ENCODE measurements at regions not wholly inside any gene's neighbourhood (a gene's known extent, or its start where the extent isn't known, plus 50 kb on each side); places are given as distances from the start of the nearest gene placed in this dataset.

DNA sequence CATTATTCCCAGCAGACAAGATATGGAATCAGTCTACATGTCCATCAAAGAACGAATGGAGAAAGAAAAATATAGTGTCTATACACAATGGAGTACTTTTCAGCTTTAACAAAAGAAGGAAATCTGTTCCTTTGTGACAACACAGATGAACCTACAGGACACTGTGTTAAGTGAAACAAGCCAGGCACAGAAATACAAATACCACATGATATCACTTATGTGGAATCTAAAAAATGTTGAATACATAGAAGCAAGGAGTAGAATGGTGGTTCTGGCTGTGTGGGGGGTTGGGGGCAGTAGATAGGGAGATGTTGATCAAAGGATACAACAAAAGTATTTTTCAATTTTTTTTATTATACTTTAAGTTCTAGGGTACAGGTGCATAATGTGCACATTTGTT, 347.7 kb upstream of the MAP2 start:
- H3K9ac ChIP-seq (ENCODE audit: insufficient read depth, low read length, poor library complexity, severe bottlenecking): no peak overlapping the region
- H3K4me1 ChIP-seq (ENCODE audit: control insufficient read depth in 1 of 2, insufficient read depth in 2 of 2, low read length in 2 of 2): no peaks in the 10 kb centered on the region
- H2AFZ ChIP-seq (ENCODE audit: insufficient read depth, low read depth, low read length, poor library complexity, severe bottlenecking): no peak overlapping the region
- H3K79me2 ChIP-seq (ENCODE audit: insufficient read depth, low read length): no peaks in the 10 kb centered on the region
- WGBS (ENCODE audit: insufficient coverage): no CpG with 5 or more reads among the region's 1 CpG
- peaks cover 1 to 4% (median 2%) of the 10 kb centered on the region in 3 donors for H3K27me3 Mint-ChIP-seq (ENCODE audit: low read depth in 3 of 3)
- no peak overlapping the region for H3K4me2 ChIP-seq (replicated peaks; ENCODE audit: extremely low read depth, low read length, poor library complexity, severe bottlenecking)
- H3K9me3 ChIP-seq (replicated peaks in 1 of 2; ENCODE audit: control insufficient read depth in 1 of 2, insufficient read depth in 1 of 2, low read length in 2 of 2): no peaks in the 10 kb centered on the region
- H3K36me3 Mint-ChIP-seq: no peaks in the 10 kb centered on the region
- H3K4me3 ChIP-seq (replicated peaks in 1 of 3; ENCODE audit: low read depth in 2 of 3, low read length in 3 of 3): no peak overlapping the region
- no peaks in the 10 kb centered on the region for H3K27me3 ChIP-seq (ENCODE audit: control insufficient read depth in 2 of 2, insufficient read depth in 2 of 2, low read length in 2 of 2)
- TF ChIP-seq, protein P1, sequence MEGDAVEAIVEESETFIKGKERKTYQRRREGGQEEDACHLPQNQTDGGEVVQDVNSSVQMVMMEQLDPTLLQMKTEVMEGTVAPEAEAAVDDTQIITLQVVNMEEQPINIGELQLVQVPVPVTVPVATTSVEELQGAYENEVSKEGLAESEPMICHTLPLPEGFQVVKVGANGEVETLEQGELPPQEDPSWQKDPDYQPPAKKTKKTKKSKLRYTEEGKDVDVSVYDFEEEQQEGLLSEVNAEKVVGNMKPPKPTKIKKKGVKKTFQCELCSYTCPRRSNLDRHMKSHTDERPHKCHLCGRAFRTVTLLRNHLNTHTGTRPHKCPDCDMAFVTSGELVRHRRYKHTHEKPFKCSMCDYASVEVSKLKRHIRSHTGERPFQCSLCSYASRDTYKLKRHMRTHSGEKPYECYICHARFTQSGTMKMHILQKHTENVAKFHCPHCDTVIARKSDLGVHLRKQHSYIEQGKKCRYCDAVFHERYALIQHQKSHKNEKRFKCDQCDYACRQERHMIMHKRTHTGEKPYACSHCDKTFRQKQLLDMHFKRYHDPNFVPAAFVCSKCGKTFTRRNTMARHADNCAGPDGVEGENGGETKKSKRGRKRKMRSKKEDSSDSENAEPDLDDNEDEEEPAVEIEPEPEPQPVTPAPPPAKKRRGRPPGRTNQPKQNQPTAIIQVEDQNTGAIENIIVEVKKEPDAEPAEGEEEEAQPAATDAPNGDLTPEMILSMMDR (IDR thresholded peaks at IDR 0.05): no peak
- no peaks in the 10 kb centered on the region for H4K20me1 ChIP-seq (ENCODE audit: insufficient read depth, low read length)
- no peak overlapping the region for H3K27ac ChIP-seq (ENCODE audit: low read depth in 1 of 2, low read length in 2 of 2)
- H3K27ac Mint-ChIP-seq: no peak overlapping the region
- no peak overlapping the region for H3K4me3 Mint-ChIP-seq
- peaks cover 0 to 6% (median 5%) of the 10 kb centered on the region in 7 donors for H3K9me3 Mint-ChIP-seq
- H3K36me3 ChIP-seq (replicated peaks in 1 of 2; ENCODE audit: control insufficient read depth in 1 of 2, insufficient read depth in 2 of 2, low read length in 2 of 2): no peaks in the 10 kb centered on the region
- intact Hi-C loops (cut with micrococcal nuclease): no loop called here
- H3K4me1 Mint-ChIP-seq: no peaks in the 10 kb centered on the region
- no peak for DNase-seq

- intact Hi-C loops (cut with micrococcal nuclease): no loop called here
- Histone ChIP-seq H3K79me2 (ENCODE audit: insufficient read depth, low read length) (no peaks in the 10 kb centered on the region), H3K4me1 (ENCODE audit: control insufficient read depth in 1 of 2, insufficient read depth in 2 of 2, low read length in 2 of 2) (no peaks in the 10 kb centered on the region), H3K9me3 (replicated peaks in 1 of 2; ENCODE audit: control insufficient read depth in 1 of 2, insufficient read depth in 1 of 2, low read length in 2 of 2) (no peaks in the 10 kb centered on the region), H3K9ac (ENCODE audit: insufficient read depth, low read length, poor library complexity, severe bottlenecking) (no peak overlapping the region), H2AFZ (ENCODE audit: insufficient read depth, low read depth, low read length, poor library complexity, severe bottlenecking) (no peak overlapping the region), H3K36me3 (replicated peaks in 1 of 2; ENCODE audit: control insufficient read depth in 1 of 2, insufficient read depth in 2 of 2, low read length in 2 of 2) (no peaks in the 10 kb centered on the region), H3K4me3 (replicated peaks in 1 of 3; ENCODE audit: low read depth in 2 of 3, low read length in 3 of 3) (no peak overlapping the region), H3K27ac (ENCODE audit: low read depth in 1 of 2, low read length in 2 of 2) (no peak overlapping the region), H3K4me2 (replicated peaks; ENCODE audit: extremely low read depth, low read length, poor library complexity, severe bottlenecking) (no peak overlapping the region), H3K27me3 (ENCODE audit: control insufficient read depth in 2 of 2, insufficient read depth in 2 of 2, low read length in 2 of 2) (no peaks in the 10 kb centered on the region), H4K20me1 (ENCODE audit: insufficient read depth, low read length) (no peaks in the 10 kb centered on the region)
- Mint-ChIP-seq H3K4me1 (no peaks in the 10 kb centered on the region), H3K27ac (no peak overlapping the region), H3K4me3 (no peak overlapping the region), H3K27me3 (ENCODE audit: low read depth in 3 of 3) (peaks cover 0 to 3% (median 0%) of the 10 kb centered on the region in 3 donors), H3K9me3 (peaks cover 0 to 6% (median 1%) of the 10 kb centered on the region in 7 donors), H3K36me3 (no peaks in the 10 kb centered on the region)
- TF ChIP-seq, protein P1 (IDR thresholded peaks at IDR 0.05): no peak
- no CpG with 5 or more reads among the region's 3 CpGs for WGBS (ENCODE audit: insufficient coverage)
- no peak for DNase-seq
These were observed 337.1 kb upstream of the MAP2 start for GRCh38 chr2:209086761-209087160.
